Stimulated activated CD4-positive, alpha-beta T cell treated with anti-CD3 and anti-CD28 coated beads, Interleukin-2, amount 100 ng/mL, for 48 hours (primary cell): ENCODE measurements at regions not wholly inside any gene's neighbourhood (a gene's known extent, or its start where the extent isn't known, plus 50 kb on each side); places are given as distances from the start of the nearest gene placed in this dataset.

ENCODE experiments used
- DNase-seq, 2 donors: peaks; one replicate each; pipeline ENCODE4 v3.0.0-alpha.2; 2020

GRCh38 chr21:25328736-25329135, 278.5 kb downstream of the MRPL39 start:
- DNase-seq, result no peak

GRCh38 chr21:25326181-25326580, 281.1 kb downstream of the MRPL39 start:
- DNase-seq, result no peak

- DNase-seq, result no peak
Observed at GRCh38 chr21:25324666-25325065, 282.6 kb downstream of the MRPL39 start.

- no peak for DNase-seq
Observed at GRCh38 chr21:25323356-25323949, 283.8 kb downstream of the MRPL39 start.

GRCh38 chr21:25314247-25314646, 293.0 kb downstream of the MRPL39 start:
- no peak for DNase-seq

GRCh38 chr21:25313829-25314228, 293.5 kb downstream of the MRPL39 start:
- no peak for DNase-seq

GRCh38 chr21:25307489-25307888, 299.8 kb downstream of the MRPL39 start:
- DNase-seq, result no peak

- DNase-seq, result no peak
Observed at GRCh38 chr21:25304611-25305010, 302.7 kb downstream of the MRPL39 start.

GRCh38 chr21:25300632-25301031, 306.6 kb downstream of the MRPL39 start:
- DNase-seq, result no peak

- no peak for DNase-seq
Observed at GRCh38 chr21:25298512-25299491, 308.5 kb downstream of the MRPL39 start.

- DNase-seq, result no peak
Observed at GRCh38 chr21:25297117-25297516, 310.2 kb downstream of the MRPL39 start.

GRCh38 chr21:25296252-25296651, 311.0 kb downstream of the MRPL39 start:
- no peak for DNase-seq

- no peak for DNase-seq
Observed at GRCh38 chr21:25292396-25292795, 314.9 kb downstream of the MRPL39 start.

- DNase-seq, result no peak
Observed at GRCh38 chr21:25283720-25284119, 323.6 kb downstream of the MRPL39 start.

GRCh38 chr21:25281134-25281533, 326.1 kb downstream of the MRPL39 start:
- DNase-seq, result no peak

- no peak for DNase-seq
Observed at GRCh38 chr21:25280061-25280460, 327.2 kb downstream of the MRPL39 start.

- DNase-seq, result no peak
Observed at GRCh38 chr21:25273959-25274358, 333.3 kb downstream of the MRPL39 start.

- DNase-seq, result no peak
Observed at GRCh38 chr21:25254491-25255174, 352.6 kb downstream of the MRPL39 start.

- DNase-seq, result no peak
Observed at GRCh38 chr21:25246546-25246945, 360.7 kb downstream of the MRPL39 start.

- DNase-seq, result no peak
Observed at GRCh38 chr21:25244735-25245134, 362.5 kb downstream of the MRPL39 start.

GRCh38 chr21:25243808-25244207, 363.5 kb downstream of the MRPL39 start:
- no peak for DNase-seq

- no peak for DNase-seq
Observed at GRCh38 chr21:25240974-25241373, 366.3 kb downstream of the MRPL39 start.
